GM21825 (cell line): ENCODE measurements at regions not wholly inside any gene's neighbourhood (a gene's known extent, or its start where the extent isn't known, plus 50 kb on each side); places are given as distances from the start of the nearest gene placed in this dataset.

Source experiments
- ATAC-seq: cut with Tn5 transposase; IDR thresholded peaks from one replicate; pipeline ENCODE4 v1.9.1; 2021; ENCODE audit warnings: mild to moderate bottlenecking, moderate library complexity; ENCODE audit not compliant: unreplicated experiment

GRCh38 chr1:87603626-87604025 lies 274.9 kb downstream of the LMO4 start:
- ATAC-seq = no peak

DNA sequence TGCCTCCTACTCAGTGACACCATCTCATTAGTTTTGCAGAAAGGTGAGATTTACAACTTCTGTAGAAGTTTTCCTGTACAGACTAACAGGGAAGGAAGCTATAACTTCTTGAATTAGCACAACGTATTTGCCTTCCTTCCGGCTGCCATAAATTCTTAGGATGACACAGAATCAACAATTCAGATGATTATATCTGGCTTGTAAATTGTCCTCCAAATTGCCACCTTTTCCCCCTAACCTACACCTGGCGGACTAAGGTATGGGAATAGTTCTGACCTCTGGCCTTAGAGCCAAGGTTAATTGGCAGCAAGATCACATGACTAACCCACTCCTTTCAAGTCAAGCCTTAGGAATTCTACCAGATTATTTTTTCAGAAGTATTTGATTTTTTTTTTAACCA lies 284.3 kb downstream of the LMO4 start:
- ATAC-seq = no peak

DNA sequence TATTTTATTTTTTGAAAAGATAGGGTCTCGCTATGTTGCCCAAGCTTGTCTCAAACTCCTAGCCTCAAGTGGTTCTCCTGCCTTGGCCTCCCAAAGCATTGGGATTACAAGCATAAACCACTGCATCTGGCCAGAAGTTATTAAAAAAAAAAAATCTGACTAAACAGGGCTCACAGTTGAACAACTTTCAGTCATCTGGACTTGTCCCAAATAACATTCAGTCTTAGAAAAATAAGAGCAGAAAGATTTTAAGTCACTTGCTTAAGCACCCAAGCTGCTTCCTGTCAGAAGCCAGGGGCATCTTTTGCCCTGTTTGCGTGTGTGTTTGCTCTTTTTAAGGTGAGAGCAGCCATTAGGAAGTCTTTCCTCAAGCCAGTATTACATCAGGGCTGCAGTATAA lies 286.8 kb downstream of the LMO4 start:
- ATAC-seq = no peak

DNA sequence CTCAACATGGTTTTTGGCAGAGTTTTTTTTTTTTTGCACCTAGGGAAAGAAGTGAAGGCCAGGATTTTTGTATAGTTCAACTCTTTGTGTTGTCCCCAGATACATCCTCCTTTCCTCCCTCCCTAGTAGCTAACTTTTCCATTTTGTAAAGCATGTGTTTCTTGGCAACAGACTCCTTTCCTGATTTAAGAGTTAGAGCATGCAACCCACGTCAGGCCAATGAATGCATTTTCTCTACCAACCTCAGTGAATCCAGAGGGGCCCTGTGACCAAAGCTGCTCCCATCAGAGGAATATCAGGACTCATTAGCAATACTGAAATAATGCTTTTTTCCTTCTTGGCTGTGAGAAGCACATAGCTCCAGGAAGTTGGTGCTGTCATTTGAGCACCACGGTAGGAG lies 287.2 kb downstream of the LMO4 start:
- no peak for ATAC-seq

DNA sequence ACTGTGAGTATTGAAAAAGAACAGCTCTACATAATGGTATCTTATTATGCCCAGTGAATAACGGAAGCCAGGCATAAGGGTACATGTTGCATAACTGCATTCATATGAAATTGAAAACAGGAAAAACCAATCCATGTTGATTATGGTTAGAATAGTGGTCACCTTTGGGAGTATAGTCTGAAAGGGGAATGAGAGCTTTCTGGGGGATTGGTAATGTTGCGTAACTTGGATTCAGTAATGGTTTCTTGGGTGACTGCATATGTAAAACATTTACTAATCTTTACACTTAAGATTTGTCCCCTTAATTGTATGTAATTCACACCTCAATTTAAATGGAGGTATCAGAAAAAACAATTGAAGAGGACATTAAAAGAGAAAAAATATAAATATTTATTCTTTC lies 292.1 kb downstream of the LMO4 start:
- no peak for ATAC-seq

GRCh38 chr1:87629673-87630072 lies 301.0 kb downstream of the LMO4 start:
- no peak for ATAC-seq

GRCh38 chr1:87632232-87632631 lies 303.6 kb downstream of the LMO4 start:
- ATAC-seq = no peak

- ATAC-seq = no peak
Measured at GRCh38 chr1:87636198-87636892, 307.7 kb downstream of the LMO4 start.

DNA sequence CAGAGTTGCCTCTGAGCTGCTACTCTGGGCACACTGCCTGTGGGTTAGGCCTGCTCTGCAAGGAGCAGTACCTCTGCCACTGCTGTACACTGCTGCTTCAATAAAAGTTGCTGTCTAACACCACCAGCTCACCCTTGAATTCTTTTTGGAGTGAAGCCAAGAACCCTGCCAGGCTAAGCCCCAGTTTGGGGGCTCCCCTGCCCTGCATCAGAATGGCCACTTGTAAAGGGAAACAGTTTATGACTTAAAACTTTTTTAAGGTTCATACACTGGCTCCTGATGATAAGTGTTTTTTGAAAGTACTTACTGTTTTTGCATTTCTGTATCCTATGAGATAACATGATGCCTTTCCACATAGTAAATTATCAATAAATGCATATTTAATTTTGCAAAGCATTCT lies 310.0 kb downstream of the LMO4 start:
- ATAC-seq = no peak

- no peak for ATAC-seq
Measured at GRCh38 chr1:87641996-87642395, 313.3 kb downstream of the LMO4 start.

- no peak for ATAC-seq
Measured at GRCh38 chr1:87642581-87643221, 314.0 kb downstream of the LMO4 start.

DNA sequence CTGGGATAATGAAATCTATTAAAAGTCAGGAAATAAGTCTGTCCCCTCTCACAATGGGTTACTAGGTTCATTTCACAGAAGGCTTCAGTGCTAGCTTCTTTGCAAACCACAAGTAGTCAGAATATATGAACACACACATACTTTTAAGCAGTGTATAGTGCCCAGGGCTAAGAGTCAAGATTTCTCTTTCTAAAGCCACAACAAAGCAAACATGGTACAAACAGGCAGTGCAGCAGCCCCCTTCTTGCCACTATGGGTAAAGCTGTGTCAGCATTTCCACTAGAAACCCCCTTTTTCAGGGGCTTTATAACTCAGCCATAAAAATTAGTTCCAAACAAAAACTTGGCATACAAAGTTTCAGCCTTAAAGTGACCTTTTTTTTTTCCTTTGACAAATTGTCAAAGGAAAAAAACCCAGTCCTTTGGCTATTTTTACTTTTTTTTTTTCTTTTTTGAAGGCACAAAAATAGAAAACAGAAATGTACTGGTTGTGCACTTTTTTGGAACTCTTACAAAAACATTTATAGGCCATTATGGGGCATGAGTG lies 315.4 kb downstream of the LMO4 start:
- ATAC-seq = no peak

DNA sequence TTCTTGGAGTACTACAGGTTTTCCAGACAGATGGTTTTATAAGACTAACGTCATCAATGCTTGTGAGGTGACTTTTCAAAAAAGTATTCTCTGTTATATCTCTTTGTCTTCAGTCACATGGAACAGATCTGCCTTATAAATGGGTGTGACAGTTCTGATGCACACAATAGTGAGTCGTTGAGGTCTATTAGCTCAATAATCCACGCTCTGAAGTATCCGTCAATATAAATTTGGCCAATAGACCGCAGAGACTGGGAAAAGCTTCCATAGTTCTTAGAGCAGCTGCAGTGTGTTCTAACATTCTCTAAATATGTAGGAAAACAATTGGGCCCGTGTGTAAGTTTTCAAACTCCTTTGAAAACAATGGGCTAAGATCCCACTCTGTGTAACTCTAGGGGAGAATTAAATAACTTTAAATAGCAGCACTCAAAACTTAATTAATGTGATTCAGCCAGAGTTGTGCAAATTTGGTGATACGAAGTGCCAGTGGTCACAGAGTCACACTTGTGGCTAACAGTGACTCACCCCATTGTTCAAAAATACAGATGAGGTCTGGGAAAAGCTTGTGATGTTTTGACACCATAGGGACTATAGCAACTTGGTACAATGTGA lies 316.0 kb downstream of the LMO4 start:
- ATAC-seq = no peak

GRCh38 chr1:87647430-87648177 lies 318.9 kb downstream of the LMO4 start:
- no peak for ATAC-seq

GRCh38 chr1:87648323-87649119 lies 319.8 kb downstream of the LMO4 start:
- ATAC-seq = no peak

DNA sequence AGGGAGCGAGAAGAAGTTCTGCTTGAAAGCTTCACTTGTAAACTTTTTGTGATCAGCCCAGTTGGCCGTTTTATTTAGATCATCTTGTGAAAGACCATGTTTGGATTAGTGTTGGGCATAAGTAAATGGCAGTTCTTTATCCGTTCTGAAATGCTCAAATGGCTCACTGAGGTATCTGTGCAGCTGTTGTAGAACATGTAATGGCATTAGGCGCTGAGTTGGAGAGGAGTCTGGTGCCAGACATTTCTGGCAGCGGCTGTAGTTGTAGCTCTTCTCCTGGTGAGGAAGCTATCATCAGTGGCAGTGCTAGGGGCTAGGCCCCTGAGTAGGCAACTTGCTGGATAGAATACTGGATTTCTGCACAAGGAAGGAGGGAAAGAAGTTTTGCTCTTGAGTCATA lies 321.6 kb downstream of the LMO4 start:
- no peak for ATAC-seq

DNA sequence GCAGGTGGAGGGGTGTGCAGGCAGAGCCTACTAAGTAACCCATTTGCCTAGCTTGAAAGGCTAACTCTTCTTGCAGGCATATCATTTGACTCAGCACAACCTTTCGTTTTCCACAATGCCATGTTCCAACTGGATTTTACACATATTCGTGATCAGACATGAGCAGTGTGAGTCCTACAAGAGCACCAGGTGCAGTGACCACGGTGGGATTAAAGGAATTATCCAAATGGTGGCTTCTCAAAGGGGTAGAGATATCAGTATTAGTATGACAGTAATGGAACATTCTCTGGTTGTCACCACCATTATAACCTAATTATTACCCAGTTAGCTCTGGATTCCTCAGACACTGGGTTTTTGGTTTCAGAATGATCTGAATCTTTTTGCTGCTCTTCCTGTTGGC lies 323.5 kb downstream of the LMO4 start:
- ATAC-seq = no peak

DNA sequence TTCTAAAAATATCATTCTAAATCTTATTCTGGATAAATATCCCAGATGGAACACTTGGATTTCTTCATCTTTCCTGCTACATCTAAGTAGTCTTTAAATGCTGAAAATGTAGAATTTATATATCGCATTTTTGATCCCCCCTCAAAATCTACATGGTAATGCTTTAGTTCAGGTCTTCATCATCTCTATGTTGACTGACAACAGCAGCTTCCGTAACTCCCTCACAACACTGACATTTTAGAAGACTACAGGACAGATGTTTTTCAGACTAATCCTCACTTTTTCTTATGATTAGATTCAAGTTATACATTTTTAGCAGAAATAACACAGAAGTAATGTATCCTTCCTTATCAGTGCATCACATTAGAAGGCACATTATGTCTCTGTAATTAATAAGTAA lies 336.5 kb downstream of the LMO4 start:
- ATAC-seq = no peak

- no peak for ATAC-seq
Measured at GRCh38 chr1:87666681-87667080, 338.0 kb downstream of the LMO4 start.

DNA sequence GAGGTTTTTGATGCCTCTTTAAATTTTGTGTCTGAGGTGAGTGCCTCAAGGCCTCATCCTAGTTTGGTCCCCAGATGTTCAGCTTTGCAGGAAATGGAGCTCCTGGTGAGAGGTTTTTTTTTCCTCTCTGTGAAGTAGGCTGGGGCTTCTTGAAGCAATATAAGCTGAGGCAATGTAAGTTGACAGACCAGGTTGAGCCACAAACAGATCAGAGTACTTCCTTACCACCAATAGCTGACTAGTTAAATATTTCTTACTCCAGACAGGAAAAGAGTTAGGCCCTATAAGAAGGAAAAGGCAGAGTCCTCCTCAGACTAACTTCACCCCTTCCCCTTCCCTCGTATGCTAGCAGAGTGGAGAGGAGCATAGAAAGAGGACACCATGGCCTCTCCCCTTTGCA lies 341.0 kb downstream of the LMO4 start:
- no peak for ATAC-seq

- ATAC-seq = no peak
Measured at GRCh38 chr1:87673309-87673708, 344.6 kb downstream of the LMO4 start.
